RWPE1 (cell line): ENCODE measurements at regions not wholly inside any gene's neighbourhood (a gene's known extent, or its start where the extent isn't known, plus 50 kb on each side); places are given as distances from the start of the nearest gene placed in this dataset.

Experiments used
- CTCF ChIA-PET: fragments of 350-600 bp; sonication (Branson Sonifier 250); formaldehyde crosslinking; extraction: SDS; loops from one replicate; lab custom pipeline; 2021; lab: Yijun Ruan, JAX
- POLR2A ChIA-PET: fragments of 400-600 bp; formaldehyde crosslinking; extraction: SDS; loops from one replicate; lab custom pipeline; 2020; ENCODE audit warnings: antibody characterized with exemption; ENCODE audit not compliant: low non-redundant PET; lab: Yijun Ruan, JAX
- DNase-seq: peaks from one replicate; pipeline ENCODE4 v3.0.0; 2012; ENCODE audit warnings: low spot score
- H3K27ac ChIP-seq: fragments of 450-650 bp; 2 replicates; pipeline ENCODE4 v1.5.1; 2017
- CTCF ChIP-seq: fragments of 450-650 bp; conservative IDR thresholded peaks from 2 replicates; pipeline ENCODE4 v1.5.1; 2017; ENCODE audit warnings: low read depth, mild to moderate bottlenecking

GRCh38 chr10:122765412-122765811 is 65.8 kb upstream of the C10orf120 start:
- H3K27ac ChIP-seq = no peak overlapping the region
- DNase-seq = no peak
- ChIA-PET CTCF (no interaction called here), POLR2A (no interaction called here)
- no peak for TF ChIP-seq CTCF

GRCh38 chr10:122756656-122757055 is 57.0 kb upstream of the C10orf120 start:
- no peak for TF ChIP-seq CTCF
- no peak for DNase-seq
- no peak overlapping the region for H3K27ac ChIP-seq
- POLR2A ChIA-PET = no interaction called here
- CTCF ChIA-PET = no interaction called here

- H3K27ac ChIP-seq = no peak overlapping the region
- TF ChIP-seq CTCF = no peak
- ChIA-PET POLR2A (no interaction called here), CTCF (interaction anchor here (0.7 kb wide), 1 partner anchor 1575 kb away, joined by 3 read pairs; no protein-coding TSS in a partner anchor)
- no peak for DNase-seq
Observed at GRCh38 chr10:122754491-122755235, 55.0 kb upstream of the C10orf120 start.

GRCh38 chr10:122749886-122750285 is 50.2 kb upstream of the C10orf120 start:
- ChIA-PET CTCF (interaction anchor here (0.8 kb wide), 1 partner anchor 46 kb away, joined by 3 read pairs; no protein-coding TSS in a partner anchor), POLR2A (no interaction called here)
- no peak overlapping the region for H3K27ac ChIP-seq
- DNase-seq = no peak
- no peak for TF ChIP-seq CTCF
